HG02840 (cell line): ENCODE measurements at regions not wholly inside any gene's neighbourhood (a gene's known extent, or its start where the extent isn't known, plus 50 kb on each side); places are given as distances from the start of the nearest gene placed in this dataset.

Source experiments
- ATAC-seq: cut with Tn5 transposase; IDR thresholded peaks from one replicate; pipeline ENCODE4 v1.9.1; 2021; ENCODE audit warnings: mild to moderate bottlenecking, moderate library complexity, moderate number of reproducible peaks; ENCODE audit not compliant: unreplicated experiment, low FRiP score

- no peak for ATAC-seq
Observed at GRCh38 chr5:154107010-154107409, 68.2 kb downstream of the MFAP3 start.

GRCh38 chr5:154107756-154108155 is 69.0 kb downstream of the MFAP3 start:
- ATAC-seq: no peak

- no peak for ATAC-seq
Observed at GRCh38 chr5:154109416-154110106, 70.8 kb downstream of the MFAP3 start.

- no peak for ATAC-seq
Observed at GRCh38 chr5:154110107-154110453, 71.3 kb downstream of the MFAP3 start.

GRCh38 chr5:154110716-154111115 is 71.9 kb downstream of the MFAP3 start:
- ATAC-seq: no peak

GRCh38 chr5:154111214-154111613 is 72.4 kb downstream of the MFAP3 start:
- ATAC-seq: no peak

- ATAC-seq: peak; percentile 53
Observed at GRCh38 chr5:154112255-154112654, 73.5 kb downstream of the MFAP3 start.

GRCh38 chr5:154115291-154115690 is 75.2 kb upstream of the GALNT10 start:
- ATAC-seq: no peak

GRCh38 chr5:154117050-154117449 is 73.5 kb upstream of the GALNT10 start:
- no peak for ATAC-seq

- no peak for ATAC-seq
Observed at GRCh38 chr5:154117930-154118329, 72.6 kb upstream of the GALNT10 start.

GRCh38 chr5:154118385-154118784 is 72.1 kb upstream of the GALNT10 start:
- ATAC-seq: no peak

- no peak for ATAC-seq
Observed at GRCh38 chr5:154118893-154119336, 71.6 kb upstream of the GALNT10 start.

GRCh38 chr5:154129013-154129412 is 61.5 kb upstream of the GALNT10 start:
- no peak for ATAC-seq

- ATAC-seq: no peak
Observed at GRCh38 chr5:154129921-154130320, 60.6 kb upstream of the GALNT10 start.

- no peak for ATAC-seq
Observed at GRCh38 chr5:154131817-154132216, 58.7 kb upstream of the GALNT10 start.

GRCh38 chr5:154132718-154133307 is 57.7 kb upstream of the GALNT10 start:
- no peak for ATAC-seq

- ATAC-seq: no peak
Observed at GRCh38 chr5:154133591-154133990, 56.9 kb upstream of the GALNT10 start.

- no peak for ATAC-seq
Observed at GRCh38 chr5:154134499-154134898, 56.0 kb upstream of the GALNT10 start.

- ATAC-seq: no peak
Observed at GRCh38 chr5:154135125-154135817, 55.3 kb upstream of the GALNT10 start.

GRCh38 chr5:154136141-154136540 is 54.4 kb upstream of the GALNT10 start:
- ATAC-seq: no peak

- ATAC-seq: no peak
Observed at GRCh38 chr5:154138701-154139100, 51.8 kb upstream of the GALNT10 start.

- ATAC-seq: no peak
Observed at GRCh38 chr5:154140381-154140780, 50.2 kb upstream of the GALNT10 start.
